Activated naive CD4-positive, alpha-beta T cell treated with anti-CD3 and anti-CD28 coated beads, Interleukin-2, amount 50 U/mL, for 24 hours (primary cell): ENCODE measurements at regions not wholly inside any gene's neighbourhood (a gene's known extent, or its start where the extent isn't known, plus 50 kb on each side); places are given as distances from the start of the nearest gene placed in this dataset.
"Not testable (repeated sequence)": the region's sequence is repeated elsewhere in the genome, so short reads cannot be mapped to it uniquely, and the experiment has no call there.

Experiments
- H3K27ac Mint-ChIP-seq: one replicate; pipeline ENCODE4 v1.8.0; 2021; ENCODE audit warnings: mild to moderate bottlenecking, mixed read lengths
- H3K27me3 Mint-ChIP-seq: one replicate; pipeline ENCODE4 v1.8.0; 2021; ENCODE audit warnings: mixed read lengths
- H3K36me3 Mint-ChIP-seq: one replicate; pipeline ENCODE4 v1.8.0; 2021; ENCODE audit warnings: mixed read lengths
- H3K4me1 Mint-ChIP-seq: one replicate; pipeline ENCODE4 v1.8.0; 2021; ENCODE audit warnings: mixed read lengths
- H3K4me3 Mint-ChIP-seq: one replicate; pipeline ENCODE4 v1.8.0; 2021; ENCODE audit warnings: mild to moderate bottlenecking, mixed read lengths
- H3K9me3 Mint-ChIP-seq: one replicate; pipeline ENCODE4 v1.8.0; 2021; ENCODE audit warnings: mixed read lengths

DNA sequence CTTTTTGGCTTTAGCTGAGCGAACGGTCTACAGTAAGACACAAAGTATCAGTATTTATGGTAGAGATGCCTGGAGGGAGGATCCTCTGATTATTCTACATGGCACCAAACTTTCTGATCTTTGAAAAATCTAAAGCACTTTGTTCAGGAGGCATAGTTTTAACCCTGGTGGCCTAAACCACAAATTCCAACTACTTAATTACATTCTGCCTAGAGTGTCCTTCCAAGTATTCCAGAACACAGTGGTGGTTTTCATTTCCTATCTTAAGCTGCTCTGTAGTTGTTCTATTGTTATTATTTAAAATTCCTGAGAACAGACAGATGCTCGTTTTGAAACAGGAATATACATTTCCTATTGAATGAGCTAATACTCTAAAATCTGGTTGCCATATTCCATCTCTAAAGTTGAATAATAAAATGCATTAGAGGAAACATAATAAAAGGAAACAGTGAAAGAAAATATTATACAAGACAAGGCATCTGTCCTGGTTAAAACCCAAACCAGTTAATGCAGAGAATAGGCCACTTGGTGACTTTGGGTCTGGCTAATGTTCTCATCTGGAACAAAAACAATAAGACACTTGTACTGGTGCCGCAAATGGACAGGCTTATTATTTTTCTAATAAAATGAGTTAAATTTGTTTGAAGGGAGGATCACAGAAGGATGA lies 657.4 kb downstream of the SPRY1 start:
- no peaks in the 10 kb centered on the region for H3K4me1 Mint-ChIP-seq
- H3K36me3 Mint-ChIP-seq: no peaks in the 10 kb centered on the region
- no peak overlapping the region for H3K27ac Mint-ChIP-seq
- no peak overlapping the region for H3K4me3 Mint-ChIP-seq
- no peaks in the 10 kb centered on the region for H3K9me3 Mint-ChIP-seq
- H3K27me3 Mint-ChIP-seq: no peaks in the 10 kb centered on the region

GRCh38 chr4:124055336-124055735 lies 657.2 kb downstream of the ANKRD50 start:
- Mint-ChIP-seq H3K9me3 (no peaks in the 10 kb centered on the region), H3K36me3 (no peaks in the 10 kb centered on the region), H3K27me3 (no peaks in the 10 kb centered on the region), H3K4me1 (no peaks in the 10 kb centered on the region), H3K27ac (no peak overlapping the region), H3K4me3 (no peak overlapping the region)

- H3K4me1 Mint-ChIP-seq: no peaks in the 10 kb centered on the region
- no peaks in the 10 kb centered on the region for H3K9me3 Mint-ChIP-seq
- H3K27ac Mint-ChIP-seq: no peak overlapping the region
- H3K36me3 Mint-ChIP-seq: no peaks in the 10 kb centered on the region
- no peaks in the 10 kb centered on the region for H3K27me3 Mint-ChIP-seq
- no peak overlapping the region for H3K4me3 Mint-ChIP-seq
Observed at GRCh38 chr4:124055896-124056295, 656.6 kb downstream of the ANKRD50 start.

GRCh38 chr4:124060261-124060918 lies 652.1 kb downstream of the ANKRD50 start:
- H3K27me3 Mint-ChIP-seq: no peaks in the 10 kb centered on the region
- H3K36me3 Mint-ChIP-seq: no peaks in the 10 kb centered on the region
- no peak overlapping the region for H3K27ac Mint-ChIP-seq
- no peaks in the 10 kb centered on the region for H3K4me1 Mint-ChIP-seq
- H3K9me3 Mint-ChIP-seq: no peaks in the 10 kb centered on the region
- no peak overlapping the region for H3K4me3 Mint-ChIP-seq

DNA sequence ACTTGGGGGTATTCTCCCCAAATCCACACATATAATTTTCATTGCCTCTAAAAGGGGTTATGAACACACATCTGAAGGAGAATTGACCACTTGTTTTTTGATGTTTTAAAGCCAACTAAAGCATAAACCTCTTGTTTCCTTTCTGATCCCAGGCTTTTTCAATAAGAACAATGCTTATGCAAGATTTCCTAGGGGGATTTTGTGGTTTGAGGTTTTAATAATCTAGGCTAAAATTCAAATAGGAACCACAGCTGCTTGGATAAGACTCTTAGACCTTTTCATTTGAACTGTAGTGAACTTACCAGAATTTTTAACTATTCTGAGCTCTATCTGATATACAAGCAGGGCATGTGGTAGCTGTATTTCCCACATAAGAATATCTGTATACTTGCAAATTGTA lies 651.1 kb downstream of the ANKRD50 start:
- no peak overlapping the region for H3K27ac Mint-ChIP-seq
- H3K9me3 Mint-ChIP-seq: no peaks in the 10 kb centered on the region
- H3K27me3 Mint-ChIP-seq: no peaks in the 10 kb centered on the region
- H3K36me3 Mint-ChIP-seq: no peaks in the 10 kb centered on the region
- no peak overlapping the region for H3K4me3 Mint-ChIP-seq
- no peaks in the 10 kb centered on the region for H3K4me1 Mint-ChIP-seq

DNA sequence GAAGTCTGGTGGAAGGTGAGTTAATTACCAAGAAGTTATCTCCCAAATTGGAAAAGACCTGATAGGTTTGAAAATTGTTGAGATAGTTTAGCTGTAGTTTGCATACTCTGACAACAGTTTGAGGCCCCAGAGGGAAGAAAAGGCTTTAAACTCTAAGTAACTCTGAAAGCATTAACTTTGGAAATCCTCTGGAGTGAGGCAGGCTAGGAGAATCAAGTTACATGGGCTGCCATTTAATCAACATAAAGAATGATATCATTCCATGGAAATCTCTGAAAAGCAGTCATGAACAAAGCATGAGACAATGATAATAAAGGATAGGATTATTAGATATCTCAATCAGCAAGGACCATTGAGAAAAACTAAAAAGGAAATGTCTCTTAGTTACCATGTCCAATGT lies 647.1 kb downstream of the ANKRD50 start:
- Mint-ChIP-seq H3K27ac (no peak overlapping the region), H3K36me3 (no peaks in the 10 kb centered on the region), H3K4me3 (no peak overlapping the region), H3K27me3 (no peaks in the 10 kb centered on the region), H3K4me1 (no peaks in the 10 kb centered on the region), H3K9me3 (peaks cover 1% of the 10 kb centered on the region)

- Mint-ChIP-seq H3K4me1 (no peaks in the 10 kb centered on the region), H3K36me3 (peaks cover 1% of the 10 kb centered on the region), H3K9me3 (peaks cover 6% of the 10 kb centered on the region), H3K4me3 (no peak overlapping the region), H3K27ac (no peak overlapping the region), H3K27me3 (no peaks in the 10 kb centered on the region)
Observed at GRCh38 chr4:124065936-124066335, 646.6 kb downstream of the ANKRD50 start.

DNA sequence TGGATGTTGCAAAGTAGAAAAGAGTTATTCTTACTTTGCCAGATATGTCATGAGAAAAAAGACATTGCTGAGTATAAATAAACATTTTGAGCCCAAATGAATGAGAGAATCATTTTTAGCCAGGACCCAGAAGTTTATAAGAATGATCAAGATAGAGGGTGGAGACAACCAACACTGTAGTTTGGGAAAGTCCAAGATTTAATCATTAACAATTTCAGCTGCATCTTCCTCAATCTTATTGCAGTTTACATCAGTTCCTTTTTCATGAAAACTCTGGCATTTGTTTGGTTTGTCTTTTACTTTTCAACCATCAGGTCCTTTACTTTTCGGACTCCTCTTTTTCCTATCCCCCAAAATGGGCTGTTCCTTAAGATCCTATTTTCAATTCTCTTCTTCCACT lies 645.9 kb downstream of the ANKRD50 start:
- Mint-ChIP-seq H3K27me3 (no peaks in the 10 kb centered on the region), H3K36me3 (peaks cover 1% of the 10 kb centered on the region), H3K27ac (no peak overlapping the region), H3K4me3 (no peak overlapping the region), H3K4me1 (no peaks in the 10 kb centered on the region), H3K9me3 (peaks cover 12% of the 10 kb centered on the region)

- Mint-ChIP-seq H3K27me3 (no peaks in the 10 kb centered on the region), H3K9me3 (peaks cover 15% of the 10 kb centered on the region), H3K4me1 (no peaks in the 10 kb centered on the region), H3K4me3 (no peak overlapping the region), H3K36me3 (peaks cover 1% of the 10 kb centered on the region), H3K27ac (no peak overlapping the region)
Observed at GRCh38 chr4:124067046-124067445, 645.5 kb downstream of the ANKRD50 start.

DNA sequence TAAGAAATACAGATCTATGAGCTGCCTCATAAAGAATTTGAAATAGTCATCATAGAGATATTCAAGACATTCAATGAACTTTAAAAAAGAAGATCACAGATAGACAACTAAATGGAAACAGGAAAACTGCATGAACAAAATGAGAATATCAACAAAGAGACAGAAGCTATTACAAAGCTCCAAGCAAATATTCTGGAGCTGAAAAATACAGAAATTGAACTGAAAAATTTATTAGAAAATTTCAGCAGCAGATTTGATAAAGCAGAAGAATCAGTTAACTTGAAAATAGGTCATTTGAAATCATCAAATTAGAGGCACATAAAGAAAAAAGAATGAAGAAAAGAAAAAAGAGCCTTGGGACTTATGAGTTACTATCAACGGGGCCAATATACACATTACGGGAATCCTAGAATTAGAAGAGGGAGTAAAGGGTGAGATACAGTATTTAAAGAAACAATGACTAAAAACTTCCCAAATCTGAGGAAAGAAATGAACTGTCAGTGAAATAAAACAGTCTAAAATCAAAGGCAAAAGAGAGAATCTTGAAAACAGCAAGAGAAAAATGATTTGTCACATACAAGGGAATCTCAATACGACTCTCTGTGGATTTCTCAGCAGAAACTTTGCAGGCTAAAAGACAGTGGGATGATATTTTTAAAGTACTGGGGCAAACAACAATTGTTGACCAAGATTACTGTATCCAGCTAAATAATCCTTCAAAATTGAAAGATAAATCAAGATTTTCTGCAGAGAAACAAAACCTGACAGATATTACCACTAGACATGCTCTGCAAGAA lies 641.6 kb downstream of the ANKRD50 start:
- Mint-ChIP-seq H3K36me3 (peaks cover 1% of the 10 kb centered on the region), H3K27ac (no peak overlapping the region), H3K27me3 (no peaks in the 10 kb centered on the region), H3K9me3 (peaks cover 30% of the 10 kb centered on the region), H3K4me3 (no peak overlapping the region), H3K4me1 (no peaks in the 10 kb centered on the region)

DNA sequence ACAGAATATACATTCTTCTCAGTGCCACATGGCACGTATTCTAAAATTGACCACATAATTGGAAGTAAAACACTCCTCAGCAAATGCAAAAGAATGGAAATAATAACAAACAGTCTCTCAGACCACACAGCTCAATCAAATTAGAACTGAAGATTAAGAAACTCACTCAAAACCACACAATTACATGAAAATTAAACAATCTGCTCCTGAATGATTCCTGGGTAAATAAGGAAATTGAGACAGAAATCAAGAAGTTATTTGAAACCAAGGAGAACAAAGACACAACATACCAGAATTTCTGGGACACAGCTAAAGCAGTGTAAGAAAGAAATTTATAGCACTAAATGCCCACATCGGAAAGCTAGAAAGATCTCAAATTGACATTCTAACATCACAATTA lies 637.3 kb downstream of the ANKRD50 start:
- H3K36me3 Mint-ChIP-seq, H3K27me3 Mint-ChIP-seq, H3K4me1 Mint-ChIP-seq, H3K4me3 Mint-ChIP-seq, H3K27ac Mint-ChIP-seq: not testable (repeated sequence)
- peaks cover 33% of the 10 kb centered on the region for H3K9me3 Mint-ChIP-seq

DNA sequence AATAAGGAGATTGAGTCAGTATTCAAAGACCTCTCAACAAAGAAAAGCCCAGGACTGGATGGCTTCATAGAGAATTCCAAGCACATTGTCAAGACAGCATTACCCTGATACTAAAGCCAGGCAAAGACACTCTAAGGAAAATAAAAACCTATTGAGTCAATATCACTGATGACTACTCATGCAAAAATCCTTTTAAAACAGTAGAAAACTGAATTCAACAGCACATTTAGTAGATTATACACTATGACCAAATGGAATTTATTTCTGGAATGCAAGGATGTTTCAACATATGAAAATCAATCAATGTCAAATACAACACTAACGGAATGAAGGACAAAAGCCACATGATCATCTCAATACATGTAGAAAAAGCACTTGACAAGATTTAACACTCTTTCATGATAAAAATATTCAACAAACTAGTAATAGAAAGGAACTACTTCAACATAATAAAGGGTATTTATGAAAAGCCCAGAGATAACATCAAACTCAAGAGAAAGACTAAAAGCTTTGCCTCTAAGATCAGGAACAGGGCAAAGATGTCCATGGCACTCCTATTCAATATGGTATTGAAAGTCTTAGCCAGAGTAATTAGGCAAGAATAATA lies 633.3 kb downstream of the ANKRD50 start:
- no peaks in the 10 kb centered on the region for H3K36me3 Mint-ChIP-seq

GRCh38 chr4:124083711-124084110 lies 628.8 kb downstream of the ANKRD50 start:
- Mint-ChIP-seq H3K36me3 (no peaks in the 10 kb centered on the region), H3K4me1 (no peaks in the 10 kb centered on the region), H3K4me3 (no peak overlapping the region), H3K9me3 (peaks cover 4% of the 10 kb centered on the region), H3K27me3 (no peaks in the 10 kb centered on the region), H3K27ac (no peak overlapping the region)

More for the DNA sequence above, 633.3 kb downstream of the ANKRD50 start:
- H3K4me3 Mint-ChIP-seq: no peak overlapping the region
- peaks cover 19% of the 10 kb centered on the region for H3K9me3 Mint-ChIP-seq
- H3K27ac Mint-ChIP-seq: no peak overlapping the region
- H3K4me1 Mint-ChIP-seq: no peaks in the 10 kb centered on the region
- no peaks in the 10 kb centered on the region for H3K27me3 Mint-ChIP-seq

- Mint-ChIP-seq H3K27me3 (no peaks in the 10 kb centered on the region), H3K9me3 (no peaks in the 10 kb centered on the region), H3K4me3 (no peak overlapping the region), H3K36me3 (no peaks in the 10 kb centered on the region), H3K4me1 (no peaks in the 10 kb centered on the region), H3K27ac (no peak overlapping the region)
Observed at GRCh38 chr4:124085561-124086180, 626.9 kb downstream of the ANKRD50 start.

DNA sequence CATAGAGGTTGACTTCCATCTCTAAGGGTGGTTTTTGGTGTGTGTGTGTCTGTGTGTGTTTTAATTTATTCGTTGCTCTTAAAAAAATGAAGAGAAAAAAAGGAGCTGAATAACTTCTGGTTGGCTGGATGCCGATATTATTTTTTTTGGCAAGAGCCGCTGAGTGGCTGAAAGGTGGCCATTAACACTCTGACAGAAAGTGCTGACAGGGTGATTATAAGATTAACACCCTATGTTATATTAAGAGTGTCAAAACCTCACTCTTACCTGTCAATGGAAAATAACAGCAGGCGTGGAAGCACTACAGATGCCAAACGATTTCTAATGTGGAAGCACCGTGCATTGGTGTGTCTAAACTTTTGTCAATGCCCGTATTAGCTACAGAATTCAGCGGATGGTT lies 622.5 kb downstream of the ANKRD50 start:
- Mint-ChIP-seq H3K27me3 (no peaks in the 10 kb centered on the region), H3K27ac (no peak overlapping the region), H3K36me3 (no peaks in the 10 kb centered on the region), H3K4me3 (no peak overlapping the region), H3K4me1 (no peaks in the 10 kb centered on the region), H3K9me3 (peaks cover 11% of the 10 kb centered on the region)
